PC-9 (cell line): ENCODE measurements at regions not wholly inside any gene's neighbourhood (a gene's known extent, or its start where the extent isn't known, plus 50 kb on each side); places are given as distances from the start of the nearest gene placed in this dataset.

Source experiments
- BruUV-seq: library from RNA; stranded (reverse); fragments of 400-500 nt; replicated peaks from 2 replicates; lab custom pipeline; 2021; lab: Mats Ljungman, UMichigan
- CTCF ChIA-PET: fragments of 300-600 bp; sonication (Branson Sonifier 250); formaldehyde crosslinking; loops from one replicate; lab custom pipeline; 2022; ENCODE audit warnings: antibody characterized with exemption; lab: Charles Lee
- POLR2A ChIA-PET: fragments of 300-600 bp; sonication (Branson Sonifier 250); formaldehyde crosslinking; loops from one replicate; lab custom pipeline; 2022; ENCODE audit warnings: antibody characterized with exemption; ENCODE audit not compliant: unreplicated experiment; lab: Charles Lee
- DNase-seq, 2 experiments: peaks; one replicate each; pipeline versions ENCODE4 v3.0.0 to v3.0.0-alpha.2; 2015 to 2022; ENCODE audit warnings: mixed read lengths in 1 of 2
- H2AFZ ChIP-seq: fragments of 200-600 bp; sonication (generic); 2 replicates; pipeline ENCODE4 v1.8.1; 2017; ENCODE audit warnings: antibody characterized with exemption
- H3F3A ChIP-seq: fragments of 200-600 bp; sonication (generic); 2 replicates; pipeline ENCODE4 v1.8.1; 2017; ENCODE audit warnings: antibody characterized with exemption, mild to moderate bottlenecking, low read depth; ENCODE audit not compliant: insufficient read depth
- H3K27ac ChIP-seq: fragments of 200-600 bp; sonication (generic); 2 replicates; pipeline ENCODE4 v1.6.1; 2016; ENCODE audit warnings: mixed run types
- H3K27me3 ChIP-seq: fragments of 200-600 bp; sonication (generic); 2 replicates; pipeline ENCODE4 v1.6.1; 2016; ENCODE audit warnings: low read depth, mixed run types; ENCODE audit not compliant: insufficient read depth
- H3K36me3 ChIP-seq: fragments of 200-600 bp; sonication (generic); 2 replicates; pipeline ENCODE4 v1.6.1; 2016; ENCODE audit warnings: low read depth, mixed run types
- H3K4me1 ChIP-seq: fragments of 200-600 bp; sonication (generic); replicated peaks from 2 replicates; pipeline ENCODE4 v1.6.1; 2016; ENCODE audit warnings: mixed run types; ENCODE audit not compliant: insufficient read depth
- H3K4me2 ChIP-seq: fragments of 200-600 bp; sonication (generic); 2 replicates; pipeline ENCODE4 v1.6.1; 2017; ENCODE audit warnings: mixed run types
- H3K4me3 ChIP-seq: fragments of 200-600 bp; sonication (generic); 2 replicates; pipeline ENCODE4 v1.6.1; 2016; ENCODE audit warnings: mixed run types
- H3K79me2 ChIP-seq: fragments of 200-600 bp; sonication (generic); 2 replicates; pipeline ENCODE4 v1.6.1; 2017; ENCODE audit warnings: low read depth, mixed run types
- H3K9me2 ChIP-seq: fragments of 200-600 bp; sonication (generic); 2 replicates; pipeline ENCODE4 v1.8.1; 2017; ENCODE audit warnings: mild to moderate bottlenecking; ENCODE audit not compliant: insufficient read depth
- H3K9me3 ChIP-seq: fragments of 200-600 bp; sonication (generic); 2 replicates; pipeline ENCODE4 v1.8.1; 2016; ENCODE audit warnings: low read depth; ENCODE audit not compliant: insufficient read depth
- H4K20me1 ChIP-seq: fragments of 200-600 bp; sonication (generic); 2 replicates; pipeline ENCODE4 v1.8.1; 2017; ENCODE audit not compliant: insufficient read depth
- EZH2 ChIP-seq: fragments of 200-600 bp; sonication (generic); IDR thresholded peaks from 2 replicates; pipeline ENCODE4 v1.8.0; 2017; ENCODE audit warnings: antibody characterized with exemption, low read depth
- intact Hi-C: fragments of 100-400 bp; cut with micrococcal nuclease; formaldehyde crosslinking; loops from one replicate; pipeline ENCODE4 v1.10.0; 2022; ENCODE audit not compliant: unreplicated experiment
- TF ChIP-seq, protein P1 (sequence below): fragments of 200-600 bp; sonication (generic); conservative IDR thresholded peaks from 2 replicates; pipeline ENCODE4 v1.6.1; 2017; ENCODE audit warnings: mixed run types, antibody characterized with exemption, mild to moderate bottlenecking, moderate library complexity

DNA sequence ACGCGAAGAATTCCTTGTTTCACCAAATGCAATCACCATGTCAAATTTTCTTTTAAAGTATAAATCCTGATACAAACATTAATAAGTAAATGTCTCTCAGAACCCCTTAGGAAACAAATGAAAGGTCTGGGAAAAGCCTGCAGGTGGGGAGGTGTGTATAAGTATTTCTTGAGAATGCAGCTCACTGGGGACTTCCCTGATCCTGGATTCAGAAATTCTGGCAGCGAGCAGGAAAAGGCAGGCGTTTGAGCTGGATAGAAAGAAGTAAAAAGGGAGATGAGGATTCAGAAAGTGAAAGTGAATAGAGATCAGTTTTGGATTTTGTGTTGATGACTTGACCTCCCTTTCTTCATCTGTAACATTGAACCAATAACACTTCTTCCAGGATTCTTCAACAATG lies 68.3 kb upstream of the CTSC start:
- ChIA-PET CTCF (no interaction called here), POLR2A (no interaction called here)
- no TSS peak for BruUV-seq
- Histone ChIP-seq H3K9me2 (no peaks in the 10 kb centered on the region), H3K9me3 (no peaks in the 10 kb centered on the region; the same call in 1 of the 2 replicates), H2AFZ (no peak overlapping the region), H3K4me1 (peaks cover 43% of the 10 kb centered on the region), H3K36me3 (no peaks in the 10 kb centered on the region), H3K4me2 (no peak overlapping the region), H3K27me3 (no peaks in the 10 kb centered on the region), H3K79me2 (no peaks in the 10 kb centered on the region), H3K4me3 (no peak overlapping the region), H3K27ac (no peak overlapping the region), H4K20me1 (no peaks in the 10 kb centered on the region), H3F3A (peaks cover 29% of the 10 kb centered on the region)
- no peak for DNase-seq
- intact Hi-C loops = no loop called here
- TF ChIP-seq EZH2 = no peak
- TF ChIP-seq, protein P1, sequence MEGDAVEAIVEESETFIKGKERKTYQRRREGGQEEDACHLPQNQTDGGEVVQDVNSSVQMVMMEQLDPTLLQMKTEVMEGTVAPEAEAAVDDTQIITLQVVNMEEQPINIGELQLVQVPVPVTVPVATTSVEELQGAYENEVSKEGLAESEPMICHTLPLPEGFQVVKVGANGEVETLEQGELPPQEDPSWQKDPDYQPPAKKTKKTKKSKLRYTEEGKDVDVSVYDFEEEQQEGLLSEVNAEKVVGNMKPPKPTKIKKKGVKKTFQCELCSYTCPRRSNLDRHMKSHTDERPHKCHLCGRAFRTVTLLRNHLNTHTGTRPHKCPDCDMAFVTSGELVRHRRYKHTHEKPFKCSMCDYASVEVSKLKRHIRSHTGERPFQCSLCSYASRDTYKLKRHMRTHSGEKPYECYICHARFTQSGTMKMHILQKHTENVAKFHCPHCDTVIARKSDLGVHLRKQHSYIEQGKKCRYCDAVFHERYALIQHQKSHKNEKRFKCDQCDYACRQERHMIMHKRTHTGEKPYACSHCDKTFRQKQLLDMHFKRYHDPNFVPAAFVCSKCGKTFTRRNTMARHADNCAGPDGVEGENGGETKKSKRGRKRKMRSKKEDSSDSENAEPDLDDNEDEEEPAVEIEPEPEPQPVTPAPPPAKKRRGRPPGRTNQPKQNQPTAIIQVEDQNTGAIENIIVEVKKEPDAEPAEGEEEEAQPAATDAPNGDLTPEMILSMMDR = no peak

DNA sequence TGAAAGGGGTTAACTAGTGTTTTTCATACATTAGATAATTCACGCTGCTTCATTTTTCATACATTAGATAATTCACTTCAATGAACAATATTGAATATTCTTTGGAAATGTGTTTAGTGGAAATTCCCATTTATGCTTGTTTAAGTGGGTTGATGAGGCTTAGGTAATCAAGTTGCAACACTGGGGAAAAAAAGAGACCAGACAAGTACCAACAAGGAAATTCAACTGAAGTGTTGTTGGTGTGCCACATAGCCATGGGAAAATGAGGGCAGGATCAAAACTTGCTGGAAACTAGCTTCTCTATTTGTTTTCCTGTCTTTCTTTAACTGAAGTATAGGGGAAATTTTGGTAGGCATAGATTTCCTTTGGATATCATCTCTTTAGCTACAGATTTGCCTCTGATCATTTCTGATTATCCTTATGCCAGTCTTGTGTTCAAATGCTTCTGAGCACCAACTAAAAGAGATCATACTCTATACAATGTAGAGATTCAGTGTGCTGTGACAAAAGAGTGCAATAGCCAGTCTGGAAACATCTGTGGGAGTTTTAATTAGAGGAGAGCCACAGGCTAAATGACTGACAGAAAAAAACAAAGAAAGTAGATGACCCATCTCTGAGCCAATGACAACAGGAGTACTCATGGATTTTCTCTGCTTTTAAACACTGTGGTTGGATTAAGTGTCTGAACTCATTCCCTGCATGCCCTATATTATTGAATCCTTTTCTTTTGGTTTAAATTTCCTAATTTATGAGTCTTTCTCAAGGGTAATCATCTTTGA lies 67.6 kb upstream of the CTSC start:
- Histone ChIP-seq H2AFZ (no peak overlapping the region), H3F3A (peaks cover 21% of the 10 kb centered on the region), H3K4me1 (peaks cover 36% of the 10 kb centered on the region), H3K79me2 (no peaks in the 10 kb centered on the region), H3K27ac (no peak overlapping the region), H3K9me3 (no peaks in the 10 kb centered on the region; the same call in 1 of the 2 replicates), H3K36me3 (no peaks in the 10 kb centered on the region), H3K27me3 (no peaks in the 10 kb centered on the region), H4K20me1 (no peaks in the 10 kb centered on the region), H3K9me2 (no peaks in the 10 kb centered on the region), H3K4me2 (no peak overlapping the region), H3K4me3 (no peak overlapping the region)
- ChIA-PET CTCF (no interaction called here), POLR2A (no interaction called here)
- intact Hi-C loops = loop anchor here (5.0 kb wide), 2 partner anchors 68 to 77 kb away; partner anchors contain the start of gene CTSC
- no TSS peak for BruUV-seq
- TF ChIP-seq EZH2 = no peak
- TF ChIP-seq, protein P1 = no peak
- DNase-seq = no peak

DNA sequence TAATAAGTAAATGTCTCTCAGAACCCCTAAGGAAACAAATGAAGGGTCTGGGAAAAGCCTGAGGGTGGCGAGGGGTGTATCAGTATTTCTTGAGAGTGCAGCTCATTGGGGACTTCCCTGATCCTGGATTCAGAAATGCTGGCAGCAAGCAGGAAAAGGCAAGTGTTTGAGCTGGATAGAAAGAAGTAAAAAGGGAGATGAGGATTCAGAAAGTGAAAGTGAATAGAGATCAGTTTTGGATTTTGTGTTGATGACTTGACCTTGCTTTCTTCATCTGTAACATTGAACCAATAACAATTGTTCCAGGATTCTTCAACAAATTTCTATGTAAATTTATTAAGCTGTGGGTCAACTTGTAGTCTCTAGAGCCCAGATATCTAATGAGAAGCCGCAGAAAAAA lies 66.9 kb upstream of the CTSC start:
- Histone ChIP-seq H3K4me2 (no peak overlapping the region), H3K4me1 (peaks cover 35% of the 10 kb centered on the region), H3F3A (peaks cover 16% of the 10 kb centered on the region), H3K79me2 (no peaks in the 10 kb centered on the region), H3K27me3 (no peaks in the 10 kb centered on the region), H3K27ac (no peak overlapping the region), H3K36me3 (no peaks in the 10 kb centered on the region), H3K9me3 (no peaks in the 10 kb centered on the region; the same call in 1 of the 2 replicates), H3K4me3 (no peak overlapping the region), H3K9me2 (no peaks in the 10 kb centered on the region), H2AFZ (no peak overlapping the region), H4K20me1 (no peaks in the 10 kb centered on the region)
- ChIA-PET CTCF (no interaction called here), POLR2A (no interaction called here)
- intact Hi-C loops = loop anchor here (5.0 kb wide), 2 partner anchors 67 to 78 kb away; partner anchors contain the start of gene CTSC
- TF ChIP-seq, protein P1 = no peak
- TF ChIP-seq EZH2 = no peak
- BruUV-seq = no TSS peak
- DNase-seq = no peak
